Activated CD8-positive, alpha-beta T cell treated with anti-CD3 and anti-CD28 coated beads for 36 hours (primary cell): ENCODE measurements at regions not wholly inside any gene's neighbourhood (a gene's known extent, or its start where the extent isn't known, plus 50 kb on each side); places are given as distances from the start of the nearest gene placed in this dataset.

ENCODE experiments used
- ATAC-seq: fragments of 200-7000 bp; cut with Tn5 transposase; one replicate; pipeline ENCODE4 v1.10.0; 2021; ENCODE audit warnings: mild to moderate bottlenecking, moderate library complexity
- CTCF ChIA-PET: fragments of 350-600 bp; sonication (Branson Sonifier 250); formaldehyde crosslinking; loops from one replicate; lab custom pipeline; 2021; ENCODE audit warnings: antibody characterized with exemption; lab: Charles Lee
- POLR2A ChIA-PET: fragments of 350-600 bp; sonication (Branson Sonifier 250); formaldehyde crosslinking; loops from one replicate; lab custom pipeline; 2021; ENCODE audit warnings: antibody characterized with exemption; lab: Charles Lee
- DNase-seq: peaks from one replicate; pipeline ENCODE4 v3.0.0-alpha.2; 2020
- H3K27ac Mint-ChIP-seq: one replicate; pipeline ENCODE4 v1.8.0; 2021; ENCODE audit warnings: mild to moderate bottlenecking, mixed read lengths
- H3K27me3 Mint-ChIP-seq: one replicate; pipeline ENCODE4 v1.8.0; 2021; ENCODE audit warnings: mixed read lengths
- H3K36me3 Mint-ChIP-seq: one replicate; pipeline ENCODE4 v1.8.0; 2021; ENCODE audit warnings: low read depth, mixed read lengths
- H3K4me1 Mint-ChIP-seq: one replicate; pipeline ENCODE4 v1.8.0; 2021; ENCODE audit warnings: low read depth, mixed read lengths
- H3K4me3 Mint-ChIP-seq: one replicate; pipeline ENCODE4 v1.8.0; 2021; ENCODE audit warnings: mild to moderate bottlenecking, moderate library complexity, mixed read lengths
- H3K9me3 Mint-ChIP-seq: one replicate; pipeline ENCODE4 v1.8.0; 2021; ENCODE audit warnings: mixed read lengths
- CTCF ChIP-seq: fragments of 200-600 bp; IDR thresholded peaks from one replicate; pipeline ENCODE4 v1.8.0; 2022; ENCODE audit warnings: antibody characterized with exemption, mild to moderate bottlenecking
- intact Hi-C: fragments of 100-400 bp; cut with micrococcal nuclease; formaldehyde crosslinking; loops from one replicate; pipeline ENCODE4 v1.10.0; 2022

GRCh38 chr3:164418414-164418813 is 659.9 kb downstream of the SI start:
- ATAC-seq (no peak), DNase-seq (no peak)
- intact Hi-C loops, result no loop called here
- Mint-ChIP-seq H3K4me1 (no peaks in the 10 kb centered on the region), H3K27me3 (no peaks in the 10 kb centered on the region), H3K9me3 (peaks cover 8% of the 10 kb centered on the region), H3K4me3 (no peak overlapping the region), H3K27ac (no peak overlapping the region), H3K36me3 (no peaks in the 10 kb centered on the region)
- ChIA-PET CTCF (no interaction called here), POLR2A (no interaction called here)
- TF ChIP-seq CTCF, result no peak

- ATAC-seq (no peak), DNase-seq (no peak)
- Mint-ChIP-seq H3K36me3 (no peaks in the 10 kb centered on the region), H3K27ac (no peak overlapping the region), H3K4me1 (no peaks in the 10 kb centered on the region), H3K9me3 (peaks cover 7% of the 10 kb centered on the region), H3K4me3 (no peak overlapping the region), H3K27me3 (no peaks in the 10 kb centered on the region)
- intact Hi-C loops, result no loop called here
- ChIA-PET POLR2A (no interaction called here), CTCF (no interaction called here)
- no peak for TF ChIP-seq CTCF
Observed at GRCh38 chr3:164417955-164418354, 660.3 kb downstream of the SI start.

GRCh38 chr3:164416491-164417222 is 661.6 kb downstream of the SI start:
- ATAC-seq (no peak), DNase-seq (no peak)
- Mint-ChIP-seq H3K4me3 (no peak overlapping the region), H3K4me1 (no peaks in the 10 kb centered on the region), H3K27me3 (no peaks in the 10 kb centered on the region), H3K27ac (no peak overlapping the region), H3K36me3 (no peaks in the 10 kb centered on the region), H3K9me3 (peaks cover 3% of the 10 kb centered on the region)
- TF ChIP-seq CTCF, result no peak
- ChIA-PET CTCF (interaction anchor here (1.0 kb wide), 1 partner anchor 10 kb away, joined by 3 read pairs; no protein-coding TSS in a partner anchor), POLR2A (no interaction called here)
- intact Hi-C loops, result no loop called here

GRCh38 chr3:164408326-164408725 is 670.0 kb downstream of the SI start:
- no peaks in the 10 kb centered on the region for H3K27me3 Mint-ChIP-seq

More at GRCh38 chr3:164408326-164408725, 670.0 kb downstream of the SI start:
- Mint-ChIP-seq H3K4me3 (no peak overlapping the region), H3K36me3 (no peaks in the 10 kb centered on the region), H3K27ac (no peak overlapping the region), H3K9me3 (peaks cover 5% of the 10 kb centered on the region), H3K4me1 (no peaks in the 10 kb centered on the region)
- ChIA-PET POLR2A (no interaction called here), CTCF (no interaction called here)
- intact Hi-C loops, result no loop called here
- TF ChIP-seq CTCF, result no peak
- ATAC-seq (no peak), DNase-seq (no peak)
